HG02763 (cell line): ENCODE measurements at regions not wholly inside any gene's neighbourhood (a gene's known extent, or its start where the extent isn't known, plus 50 kb on each side); places are given as distances from the start of the nearest gene placed in this dataset.
A peak's percentile ranks its signal among the peaks of the same experiment; 100 is the strongest.

ENCODE experiments used
- ATAC-seq: cut with Tn5 transposase; IDR thresholded peaks from one replicate; pipeline ENCODE4 v1.9.1; 2021; ENCODE audit warnings: mild to moderate bottlenecking, moderate library complexity; ENCODE audit not compliant: unreplicated experiment

GRCh38 chr3:118406562-118406961 is 628.1 kb downstream of the IGSF11 start:
- ATAC-seq, result no peak

GRCh38 chr3:118408431-118408830 is 626.2 kb downstream of the IGSF11 start:
- no peak for ATAC-seq

GRCh38 chr3:118412503-118412902 is 622.1 kb downstream of the IGSF11 start:
- peak; percentile 82 for ATAC-seq

- ATAC-seq, result no peak
These were observed 609.3 kb downstream of the IGSF11 start for GRCh38 chr3:118425272-118425837.

- no peak for ATAC-seq
These were observed 600.8 kb downstream of the IGSF11 start for GRCh38 chr3:118433825-118434224.

GRCh38 chr3:118435851-118436350 is 598.7 kb downstream of the IGSF11 start:
- ATAC-seq, result no peak

GRCh38 chr3:118436697-118437262 is 597.9 kb downstream of the IGSF11 start:
- no peak for ATAC-seq

- no peak for ATAC-seq
These were observed 589.6 kb downstream of the IGSF11 start for GRCh38 chr3:118445036-118445435.

GRCh38 chr3:118447339-118447738 is 587.3 kb downstream of the IGSF11 start:
- no peak for ATAC-seq

GRCh38 chr3:118466795-118467330 is 567.8 kb downstream of the IGSF11 start:
- ATAC-seq, result no peak

GRCh38 chr3:118468801-118469200 is 565.8 kb downstream of the IGSF11 start:
- ATAC-seq, result no peak

- no peak for ATAC-seq
These were observed 562.1 kb downstream of the IGSF11 start for GRCh38 chr3:118472586-118472985.

GRCh38 chr3:118473343-118473742 is 561.3 kb downstream of the IGSF11 start:
- no peak for ATAC-seq

GRCh38 chr3:118476885-118477618 is 557.6 kb downstream of the IGSF11 start:
- no peak for ATAC-seq

GRCh38 chr3:118477768-118478167 is 556.9 kb downstream of the IGSF11 start:
- ATAC-seq, result no peak

GRCh38 chr3:118478706-118479276 is 555.9 kb downstream of the IGSF11 start:
- ATAC-seq, result no peak

- ATAC-seq, result no peak
These were observed 555.3 kb downstream of the IGSF11 start for GRCh38 chr3:118479376-118479775.

GRCh38 chr3:118480101-118480860 is 554.4 kb downstream of the IGSF11 start:
- ATAC-seq, result peak; percentile 46

- no peak for ATAC-seq
These were observed 549.0 kb downstream of the IGSF11 start for GRCh38 chr3:118485693-118486092.

GRCh38 chr3:118487734-118488133 is 546.9 kb downstream of the IGSF11 start:
- no peak for ATAC-seq

- ATAC-seq, result no peak
These were observed 545.9 kb downstream of the IGSF11 start for GRCh38 chr3:118488732-118489131.
